Testis (tissue), 2 donors: ENCODE measurements at regions not wholly inside any gene's neighbourhood (a gene's known extent, or its start where the extent isn't known, plus 50 kb on each side); places are given as distances from the start of the nearest gene placed in this dataset.

Experiments
- CTCF ChIP-seq, 3 experiments: fragments of 450-650 bp in 2 of 3; fragments of 200-600 bp in 1 of 3; sonication (generic) in 1 of 3; IDR thresholded peaks; one replicate each; pipeline ENCODE4 v1.5.1; 2016 to 2019; ENCODE audit warnings: antibody characterized with exemption in 3 of 3, mild to moderate bottlenecking in 2 of 3, moderate library complexity in 1 of 3
- POLR2A ChIP-seq: fragments of 450-650 bp; IDR thresholded peaks from one replicate; pipeline ENCODE4 v1.6.1; 2017; ENCODE audit warnings: antibody characterized with exemption, mild to moderate bottlenecking, moderate library complexity

- TF ChIP-seq CTCF (IDR thresholded peaks at IDR 0.05): no peak
- TF ChIP-seq POLR2A: no peak
These were observed 283.0 kb upstream of the MARCKS start for GRCh38 chr6:113574147-113574546.
